ENCODE measurements at regions not wholly inside any gene's neighbourhood (a gene's known extent, or its start where the extent isn't known, plus 50 kb on each side); places are given as distances from the start of the nearest gene placed in this dataset.

DNA sequence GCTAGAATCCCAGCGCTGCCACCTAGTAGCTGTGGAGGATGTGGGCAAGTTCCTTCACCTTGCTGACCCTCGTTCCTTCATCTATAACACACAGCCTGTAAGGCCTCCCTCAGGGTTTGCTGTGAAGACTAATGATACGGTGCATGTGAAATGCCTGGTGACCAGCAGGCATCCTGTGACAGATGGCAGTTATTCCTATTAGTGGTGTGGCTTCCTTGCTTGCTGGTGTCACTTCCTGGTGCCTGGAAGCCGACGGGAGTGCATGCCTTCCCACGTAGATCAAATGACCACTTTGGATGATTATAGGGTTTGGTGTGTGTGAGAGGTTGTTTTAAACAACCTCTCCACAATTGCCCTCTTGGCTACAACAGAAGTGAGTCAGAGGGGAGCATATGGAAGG lies 894.9 kb downstream of the VRK1 start:
- Histone ChIP-seq H4K91ac (ENCODE audit: insufficient read depth, low read depth, low read length) (no peak overlapping the region), H2AK9ac (replicated peaks; ENCODE audit: low read depth, low read length, poor library complexity) (no peak overlapping the region), H2AK5ac (ENCODE audit: low read depth, low read length) (no peak overlapping the region), H2BK20ac (ENCODE audit: low read depth, low read length) (no peak overlapping the region), H3K9ac (ENCODE audit: low read depth, low read length) (no peak overlapping the region), H3K18ac (ENCODE audit: low read depth, low read length) (no peak overlapping the region), H3K4me2 (ENCODE audit: low read depth, low read length) (no peak overlapping the region), H3K27me3 (ENCODE audit: control insufficient read depth, insufficient read depth, low read length) (no peaks in the 10 kb centered on the region), H3K23ac (ENCODE audit: low read depth, low read length) (no peak overlapping the region), H3K14ac (replicated peaks; ENCODE audit: low read depth, low read length) (no peak overlapping the region), H3K4me3 (ENCODE audit: insufficient read depth, low read depth, low read length) (no peak overlapping the region), H3K9me1 (ENCODE audit: insufficient read depth, low read length) (no peaks in the 10 kb centered on the region), H3K36me3 (ENCODE audit: control insufficient read depth, insufficient read depth, low read length) (no peaks in the 10 kb centered on the region), H3K27ac (ENCODE audit: insufficient read depth, low read length) (no peak overlapping the region), H2AFZ (replicated peaks; ENCODE audit: low read length, poor library complexity) (no peak overlapping the region), H4K8ac (ENCODE audit: low read depth in 2 of 2, low read length in 2 of 2) (no peak overlapping the region), H2BK5ac (ENCODE audit: low read depth, low read length, poor library complexity, severe bottlenecking) (no peak overlapping the region), H3K4ac (ENCODE audit: low read depth, low read length) (no peak overlapping the region), H3K9me3 (ENCODE audit: control insufficient read depth, insufficient read depth, low read length) (peaks cover 48% of the 10 kb centered on the region), H2BK120ac (ENCODE audit: low read depth, low read length) (no peak overlapping the region), H2BK15ac (ENCODE audit: low read depth, low read length) (no peak overlapping the region), H3K56ac (ENCODE audit: extremely low read depth, insufficient read depth, low read length) (no peak overlapping the region), H3K79me1 (ENCODE audit: low read depth in 1 of 2, low read length in 2 of 2) (no peaks in the 10 kb centered on the region), H4K20me1 (ENCODE audit: insufficient read depth, low read length) (no peaks in the 10 kb centered on the region), H3K4me1 (ENCODE audit: control insufficient read depth, insufficient read depth, low read length) (no peaks in the 10 kb centered on the region), H4K5ac (ENCODE audit: low read depth, low read length) (no peak overlapping the region)
- ChIA-PET CTCF (no interaction called here), POLR2A (ENCODE audit: unreplicated experiment) (no interaction called here)
- DNase-seq (no peak), ATAC-seq (ENCODE audit: low read depth) (no peak)
- in situ Hi-C loops (cut with MboI; ENCODE audit: low sequenced_read_pairs) (no loop called here), dilution Hi-C loops (cut with HindIII; ENCODE audit: low sequenced_read_pairs, unreplicated experiment) (no loop called here), intact Hi-C loops (cut with micrococcal nuclease) (no loop called here)
- TF ChIP-seq, protein P1, sequence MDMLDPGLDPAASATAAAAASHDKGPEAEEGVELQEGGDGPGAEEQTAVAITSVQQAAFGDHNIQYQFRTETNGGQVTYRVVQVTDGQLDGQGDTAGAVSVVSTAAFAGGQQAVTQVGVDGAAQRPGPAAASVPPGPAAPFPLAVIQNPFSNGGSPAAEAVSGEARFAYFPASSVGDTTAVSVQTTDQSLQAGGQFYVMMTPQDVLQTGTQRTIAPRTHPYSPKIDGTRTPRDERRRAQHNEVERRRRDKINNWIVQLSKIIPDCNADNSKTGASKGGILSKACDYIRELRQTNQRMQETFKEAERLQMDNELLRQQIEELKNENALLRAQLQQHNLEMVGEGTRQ (IDR thresholded peaks at IDR 0.05; ENCODE audit: low read depth, low read length), result no peak
- TF ChIP-seq, protein P2, sequence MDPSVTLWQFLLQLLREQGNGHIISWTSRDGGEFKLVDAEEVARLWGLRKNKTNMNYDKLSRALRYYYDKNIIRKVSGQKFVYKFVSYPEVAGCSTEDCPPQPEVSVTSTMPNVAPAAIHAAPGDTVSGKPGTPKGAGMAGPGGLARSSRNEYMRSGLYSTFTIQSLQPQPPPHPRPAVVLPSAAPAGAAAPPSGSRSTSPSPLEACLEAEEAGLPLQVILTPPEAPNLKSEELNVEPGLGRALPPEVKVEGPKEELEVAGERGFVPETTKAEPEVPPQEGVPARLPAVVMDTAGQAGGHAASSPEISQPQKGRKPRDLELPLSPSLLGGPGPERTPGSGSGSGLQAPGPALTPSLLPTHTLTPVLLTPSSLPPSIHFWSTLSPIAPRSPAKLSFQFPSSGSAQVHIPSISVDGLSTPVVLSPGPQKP (IDR thresholded peaks at IDR 0.05; ENCODE audit: borderline replicate concordance, low read depth, low read length), result no peak
- TF ChIP-seq POLR2A (IDR thresholded peaks at IDR 0.05; ENCODE audit: low read depth, low read length), result no peak
- TF ChIP-seq MXI1 (IDR thresholded peaks at IDR 0.05; ENCODE audit: borderline replicate concordance, low read depth, low read length), result no peak
- no peak for TF ChIP-seq CEBPB (IDR thresholded peaks at IDR 0.05; ENCODE audit: low read depth, low read length)
- no peak for TF ChIP-seq RAD21 (IDR thresholded peaks at IDR 0.05; ENCODE audit: low read length)
- TF ChIP-seq MAZ (IDR thresholded peaks at IDR 0.05; ENCODE audit: borderline replicate concordance, low read depth, low read length), result no peak
- no peak for TF ChIP-seq RFX5 (IDR thresholded peaks at IDR 0.05; ENCODE audit: low read depth, low read length)
- no peak for TF ChIP-seq FOS (IDR thresholded peaks at IDR 0.05; ENCODE audit: low read depth, low read length)
- TF ChIP-seq MAFK (IDR thresholded peaks at IDR 0.05; ENCODE audit: low read depth, low read length), result no peak
- no peak for TF ChIP-seq NFE2L2 (IDR thresholded peaks at IDR 0.05; ENCODE audit: low read depth, low read length)
- no peak for TF ChIP-seq BHLHE40 (IDR thresholded peaks at IDR 0.05; ENCODE audit: low read depth, low read length)
- no peak for TF ChIP-seq RCOR1 (IDR thresholded peaks at IDR 0.05; ENCODE audit: insufficient replicate concordance, low read length)
- TF ChIP-seq, protein P3, sequence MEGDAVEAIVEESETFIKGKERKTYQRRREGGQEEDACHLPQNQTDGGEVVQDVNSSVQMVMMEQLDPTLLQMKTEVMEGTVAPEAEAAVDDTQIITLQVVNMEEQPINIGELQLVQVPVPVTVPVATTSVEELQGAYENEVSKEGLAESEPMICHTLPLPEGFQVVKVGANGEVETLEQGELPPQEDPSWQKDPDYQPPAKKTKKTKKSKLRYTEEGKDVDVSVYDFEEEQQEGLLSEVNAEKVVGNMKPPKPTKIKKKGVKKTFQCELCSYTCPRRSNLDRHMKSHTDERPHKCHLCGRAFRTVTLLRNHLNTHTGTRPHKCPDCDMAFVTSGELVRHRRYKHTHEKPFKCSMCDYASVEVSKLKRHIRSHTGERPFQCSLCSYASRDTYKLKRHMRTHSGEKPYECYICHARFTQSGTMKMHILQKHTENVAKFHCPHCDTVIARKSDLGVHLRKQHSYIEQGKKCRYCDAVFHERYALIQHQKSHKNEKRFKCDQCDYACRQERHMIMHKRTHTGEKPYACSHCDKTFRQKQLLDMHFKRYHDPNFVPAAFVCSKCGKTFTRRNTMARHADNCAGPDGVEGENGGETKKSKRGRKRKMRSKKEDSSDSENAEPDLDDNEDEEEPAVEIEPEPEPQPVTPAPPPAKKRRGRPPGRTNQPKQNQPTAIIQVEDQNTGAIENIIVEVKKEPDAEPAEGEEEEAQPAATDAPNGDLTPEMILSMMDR (conservative IDR thresholded peaks at IDR 0.05; ENCODE audit: low read depth, low read length), result no peak
- no TSS peak for BruUV-seq (replicated peaks)
- no CpG with 5 or more reads among the region's 6 CpGs for WGBS, 2 experiments (ENCODE audit: extremely low coverage in 2 of 2, insufficient read length in 1 of 2)

Measured in IMR-90 (cell line).